Mammary epithelial cell (primary cell): ENCODE measurements at regions not wholly inside any gene's neighbourhood (a gene's known extent, or its start where the extent isn't known, plus 50 kb on each side); places are given as distances from the start of the nearest gene placed in this dataset.

Source experiments
- EZH2 ChIP-seq: IDR thresholded peaks from 2 replicates; pipeline ENCODE4 v1.6.1; 2012; ENCODE audit warnings: low read length, inconsistent platforms, borderline replicate concordance
- TF ChIP-seq, protein P1 (sequence below), 2 donors: IDR thresholded peaks in 1 of 2; conservative IDR thresholded peaks in 1 of 2; 2 replicates each; pipeline ENCODE4 v1.5.1; 2011 to 2012; ENCODE audit warnings: inconsistent platforms in 2 of 2, low read length in 2 of 2, mild to moderate bottlenecking in 2 of 2, control low read depth in 1 of 2, low read depth in 1 of 2; ENCODE audit not compliant: insufficient read depth in 1 of 2; ENCODE audit errors: extremely low read depth in 1 of 2

DNA sequence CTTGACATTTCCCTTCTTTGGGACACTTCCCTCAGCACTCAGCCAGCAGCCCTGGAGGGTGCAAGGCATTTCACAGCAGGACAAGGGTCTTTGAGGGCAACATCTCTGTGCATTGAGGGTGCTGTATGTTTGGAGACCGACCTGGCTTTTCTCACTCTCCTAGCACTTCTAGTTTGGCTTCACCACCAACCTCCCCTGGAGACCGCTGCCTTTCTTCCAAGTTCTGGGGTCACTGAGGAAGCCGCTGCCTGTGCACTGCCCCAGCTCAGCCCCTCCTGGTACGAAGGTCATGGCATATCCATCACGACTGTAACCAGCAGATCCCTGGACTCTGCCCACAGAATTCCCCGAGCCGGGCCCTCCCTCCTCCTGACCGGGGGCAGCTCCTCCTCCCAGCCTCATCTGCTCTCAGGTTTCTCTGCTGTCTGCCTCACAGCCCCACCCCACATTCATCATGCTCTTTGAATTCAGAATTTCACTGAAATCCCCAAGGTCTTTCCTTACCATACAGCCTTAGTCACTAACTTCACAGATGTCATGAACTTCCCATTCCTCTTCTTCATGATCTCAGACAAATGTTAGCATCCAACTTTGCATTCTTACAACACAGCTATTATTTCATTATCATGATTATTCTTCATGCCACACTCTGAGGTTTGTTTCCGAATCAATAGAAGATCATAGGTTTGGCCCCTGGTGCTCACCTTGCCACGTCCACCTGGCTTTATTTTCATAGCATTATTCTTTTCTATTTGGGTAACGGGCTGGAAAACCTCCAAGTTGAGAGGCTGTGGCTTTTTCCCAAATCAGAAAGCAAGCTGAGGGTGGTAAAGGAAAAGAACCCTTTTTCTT, 113.0 kb upstream of the COPS8 start:
- TF ChIP-seq, protein P1, sequence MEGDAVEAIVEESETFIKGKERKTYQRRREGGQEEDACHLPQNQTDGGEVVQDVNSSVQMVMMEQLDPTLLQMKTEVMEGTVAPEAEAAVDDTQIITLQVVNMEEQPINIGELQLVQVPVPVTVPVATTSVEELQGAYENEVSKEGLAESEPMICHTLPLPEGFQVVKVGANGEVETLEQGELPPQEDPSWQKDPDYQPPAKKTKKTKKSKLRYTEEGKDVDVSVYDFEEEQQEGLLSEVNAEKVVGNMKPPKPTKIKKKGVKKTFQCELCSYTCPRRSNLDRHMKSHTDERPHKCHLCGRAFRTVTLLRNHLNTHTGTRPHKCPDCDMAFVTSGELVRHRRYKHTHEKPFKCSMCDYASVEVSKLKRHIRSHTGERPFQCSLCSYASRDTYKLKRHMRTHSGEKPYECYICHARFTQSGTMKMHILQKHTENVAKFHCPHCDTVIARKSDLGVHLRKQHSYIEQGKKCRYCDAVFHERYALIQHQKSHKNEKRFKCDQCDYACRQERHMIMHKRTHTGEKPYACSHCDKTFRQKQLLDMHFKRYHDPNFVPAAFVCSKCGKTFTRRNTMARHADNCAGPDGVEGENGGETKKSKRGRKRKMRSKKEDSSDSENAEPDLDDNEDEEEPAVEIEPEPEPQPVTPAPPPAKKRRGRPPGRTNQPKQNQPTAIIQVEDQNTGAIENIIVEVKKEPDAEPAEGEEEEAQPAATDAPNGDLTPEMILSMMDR (conservative IDR thresholded peaks at IDR 0.05 in 1 of 2, IDR thresholded peaks at IDR 0.05 in 1 of 2; ENCODE audit: extremely low read depth in 1 of 2, insufficient read depth in 1 of 2, low read depth in 1 of 2, low read length in 2 of 2): no peak
- no peak for TF ChIP-seq EZH2
